CD14-positive monocyte (primary cell): ENCODE measurements at regions not wholly inside any gene's neighbourhood (a gene's known extent, or its start where the extent isn't known, plus 50 kb on each side); places are given as distances from the start of the nearest gene placed in this dataset.

Experiments
- DNase-seq, 3 donors: peaks; one replicate each; pipeline ENCODE4 v3.0.0-alpha.2; 2011 to 2022
- H2AFZ ChIP-seq: 2 replicates; pipeline ENCODE4 v1.6.0; 2012; ENCODE audit warnings: mild to moderate bottlenecking, low read depth, low read length, inconsistent platforms; ENCODE audit not compliant: insufficient read depth, poor library complexity, severe bottlenecking
- H3K27ac ChIP-seq, 2 donors: 1 replicate in 1 of 2; 2 replicates in 1 of 2; pipeline ENCODE4 v1.5.1; 2012 to 2013; ENCODE audit warnings: low read length in 2 of 2, control low read depth in 1 of 2, inconsistent platforms in 1 of 2, low read depth in 1 of 2, mild to moderate bottlenecking in 1 of 2
- H3K27me3 ChIP-seq, 2 donors: one replicate each; pipeline versions ENCODE4 v1.6.0 to v1.6.1; 2011 to 2013; ENCODE audit warnings: low read length in 2 of 2; ENCODE audit not compliant: control insufficient read depth in 2 of 2, insufficient read depth in 2 of 2
- H3K36me3 ChIP-seq, 2 donors: replicated peaks in 1 of 2; 1 replicate in 1 of 2; 2 replicates in 1 of 2; pipeline versions ENCODE4 v1.5.1 to v1.6.1; 2012 to 2013; ENCODE audit warnings: low read length in 2 of 2, control low read depth in 1 of 2, inconsistent platforms in 1 of 2, mild to moderate bottlenecking in 1 of 2; ENCODE audit not compliant: insufficient read depth in 2 of 2, control insufficient read depth in 1 of 2
- H3K4me1 ChIP-seq, 2 donors: 1 replicate in 1 of 2; 2 replicates in 1 of 2; pipeline versions ENCODE4 v1.5.1 to v1.6.1; 2012 to 2013; ENCODE audit warnings: low read length in 2 of 2, control low read depth in 1 of 2, inconsistent platforms in 1 of 2, mild to moderate bottlenecking in 1 of 2, moderate library complexity in 1 of 2; ENCODE audit not compliant: insufficient read depth in 2 of 2, control insufficient read depth in 1 of 2
- H3K4me2 ChIP-seq: replicated peaks from 2 replicates; pipeline ENCODE3; 2012; ENCODE audit warnings: low read length, moderate library complexity, mild to moderate bottlenecking; ENCODE audit not compliant: poor library complexity, severe bottlenecking; ENCODE audit errors: extremely low read depth
- H3K4me3 ChIP-seq, 3 experiments: fragments of 200-600 bp in 1 of 3; sonication (generic) in 1 of 3; replicated peaks in 1 of 3; 1 replicate in 2 of 3; 2 replicates in 1 of 3; pipeline ENCODE4 v1.5.1; 2011 to 2013; ENCODE audit warnings: low read length in 3 of 3, mild to moderate bottlenecking in 3 of 3, control low read depth in 2 of 3, low read depth in 2 of 3, inconsistent platforms in 1 of 3, moderate library complexity in 1 of 3
- H3K79me2 ChIP-seq: 2 replicates; pipeline ENCODE4 v1.6.0; 2012; ENCODE audit warnings: mild to moderate bottlenecking, control low read depth, inconsistent platforms, low read length, moderate library complexity; ENCODE audit not compliant: insufficient read depth
- H3K9ac ChIP-seq: 2 replicates; pipeline ENCODE4 v1.6.0; 2017; ENCODE audit warnings: low read length, mild to moderate bottlenecking; ENCODE audit not compliant: insufficient read depth, poor library complexity, severe bottlenecking
- H3K9me3 ChIP-seq, 2 donors: replicated peaks in 1 of 2; 1 replicate in 1 of 2; 2 replicates in 1 of 2; pipeline versions ENCODE4 v1.5.1 to v1.6.1; 2012 to 2013; ENCODE audit warnings: low read length in 2 of 2, control low read depth in 1 of 2; ENCODE audit not compliant: control insufficient read depth in 1 of 2, insufficient read depth in 1 of 2
- H4K20me1 ChIP-seq: 2 replicates; pipeline ENCODE4 v1.6.0; 2012; ENCODE audit warnings: mild to moderate bottlenecking, low read length, control low read depth, moderate library complexity; ENCODE audit not compliant: insufficient read depth
- H3K27ac Mint-ChIP-seq, 7 donors: one replicate each; pipeline ENCODE4 v1.8.0; 2020; ENCODE audit warnings: mild to moderate bottlenecking in 7 of 7, mixed read lengths in 7 of 7, moderate library complexity in 6 of 7, inconsistent platforms in 2 of 7
- H3K27me3 Mint-ChIP-seq, 3 donors: one replicate each; pipeline ENCODE4 v1.8.0; 2021 to 2022; ENCODE audit warnings: low read depth in 3 of 3, mild to moderate bottlenecking in 3 of 3, mixed read lengths in 3 of 3, moderate library complexity in 3 of 3, inconsistent platforms in 1 of 3
- H3K36me3 Mint-ChIP-seq, 2 donors: one replicate each; pipeline ENCODE4 v1.8.0; 2020; ENCODE audit warnings: mixed read lengths in 2 of 2, inconsistent platforms in 1 of 2, mild to moderate bottlenecking in 1 of 2
- H3K4me1 Mint-ChIP-seq: one replicate; pipeline ENCODE4 v1.8.0; 2020; ENCODE audit warnings: mild to moderate bottlenecking, mixed read lengths
- H3K4me3 Mint-ChIP-seq, 2 donors: one replicate each; pipeline ENCODE4 v1.8.0; 2020; ENCODE audit warnings: mild to moderate bottlenecking in 2 of 2, mixed read lengths in 2 of 2, moderate library complexity in 1 of 2
- H3K9me3 Mint-ChIP-seq, 7 donors: one replicate each; pipeline ENCODE4 v1.8.0; 2020 to 2022; ENCODE audit warnings: mixed read lengths in 7 of 7, mild to moderate bottlenecking in 6 of 7, moderate library complexity in 6 of 7, inconsistent platforms in 2 of 7
- WGBS: methylation state at CpG from one replicate; pipeline ENCODE4 v1.1.5; 2013; ENCODE audit warnings: missing lambda C conversion rate; ENCODE audit not compliant: insufficient coverage; 5-methylcytosine and 5-hydroxymethylcytosine counted together
- intact Hi-C, 2 donors: fragments of 100-400 bp; cut with micrococcal nuclease; formaldehyde crosslinking; loops; one replicate each; pipeline versions ENCODE4 v1.15.0 to v1.15.1; 2023
- TF ChIP-seq, protein P1 (sequence below): fragments of 200-600 bp; IDR thresholded peaks from one replicate; pipeline ENCODE4 v1.8.0; 2022; ENCODE audit warnings: antibody characterized with exemption, mild to moderate bottlenecking

DNA sequence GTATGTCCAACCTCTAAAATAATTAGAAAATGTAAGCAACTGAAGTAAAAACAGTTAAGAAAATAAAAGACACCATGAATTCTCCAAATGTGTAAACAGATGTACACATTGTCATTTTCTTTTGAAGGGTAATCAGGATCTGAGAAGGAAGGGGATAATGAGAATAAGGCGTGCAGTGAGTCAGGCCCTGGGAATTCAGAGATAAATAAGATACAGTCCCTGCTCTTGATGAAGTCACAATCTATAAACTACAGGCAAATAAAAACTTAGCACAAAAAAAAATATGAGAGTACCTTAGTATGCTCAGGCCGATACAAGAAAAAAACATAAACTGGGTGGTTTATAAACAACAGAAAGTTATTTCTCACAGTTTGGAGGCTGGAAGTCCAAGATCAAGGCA, 315.3 kb downstream of the DNAH5 start:
- TF ChIP-seq, protein P1, sequence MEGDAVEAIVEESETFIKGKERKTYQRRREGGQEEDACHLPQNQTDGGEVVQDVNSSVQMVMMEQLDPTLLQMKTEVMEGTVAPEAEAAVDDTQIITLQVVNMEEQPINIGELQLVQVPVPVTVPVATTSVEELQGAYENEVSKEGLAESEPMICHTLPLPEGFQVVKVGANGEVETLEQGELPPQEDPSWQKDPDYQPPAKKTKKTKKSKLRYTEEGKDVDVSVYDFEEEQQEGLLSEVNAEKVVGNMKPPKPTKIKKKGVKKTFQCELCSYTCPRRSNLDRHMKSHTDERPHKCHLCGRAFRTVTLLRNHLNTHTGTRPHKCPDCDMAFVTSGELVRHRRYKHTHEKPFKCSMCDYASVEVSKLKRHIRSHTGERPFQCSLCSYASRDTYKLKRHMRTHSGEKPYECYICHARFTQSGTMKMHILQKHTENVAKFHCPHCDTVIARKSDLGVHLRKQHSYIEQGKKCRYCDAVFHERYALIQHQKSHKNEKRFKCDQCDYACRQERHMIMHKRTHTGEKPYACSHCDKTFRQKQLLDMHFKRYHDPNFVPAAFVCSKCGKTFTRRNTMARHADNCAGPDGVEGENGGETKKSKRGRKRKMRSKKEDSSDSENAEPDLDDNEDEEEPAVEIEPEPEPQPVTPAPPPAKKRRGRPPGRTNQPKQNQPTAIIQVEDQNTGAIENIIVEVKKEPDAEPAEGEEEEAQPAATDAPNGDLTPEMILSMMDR: no peak
- Mint-ChIP-seq H3K27me3 (no peaks in the 10 kb centered on the region), H3K4me3 (no peak overlapping the region), H3K27ac (no peak overlapping the region), H3K4me1 (no peaks in the 10 kb centered on the region), H3K36me3 (no peaks in the 10 kb centered on the region), H3K9me3 (peaks cover 5 to 13% (median 8%) of the 10 kb centered on the region in 7 donors)
- no peak overlapping the region for H3K27ac ChIP-seq
- intact Hi-C loops: no loop called here
- WGBS: 100% methylated on average over 1 of the region's 2 CpGs
- no peak overlapping the region for H3K4me2 ChIP-seq
- no peak overlapping the region for H3K9ac ChIP-seq
- H3K36me3 ChIP-seq: no peaks in the 10 kb centered on the region
- DNase-seq: no peak
- peaks cover 3 to 6% of the 10 kb centered on the region in 2 donors for H3K9me3 ChIP-seq
- no peak overlapping the region for H3K4me3 ChIP-seq
- H3K27me3 ChIP-seq: no peaks in the 10 kb centered on the region
- no peaks in the 10 kb centered on the region for H3K79me2 ChIP-seq
- no peaks in the 10 kb centered on the region for H3K4me1 ChIP-seq
- no peaks in the 10 kb centered on the region for H4K20me1 ChIP-seq
- no peak overlapping the region for H2AFZ ChIP-seq

DNA sequence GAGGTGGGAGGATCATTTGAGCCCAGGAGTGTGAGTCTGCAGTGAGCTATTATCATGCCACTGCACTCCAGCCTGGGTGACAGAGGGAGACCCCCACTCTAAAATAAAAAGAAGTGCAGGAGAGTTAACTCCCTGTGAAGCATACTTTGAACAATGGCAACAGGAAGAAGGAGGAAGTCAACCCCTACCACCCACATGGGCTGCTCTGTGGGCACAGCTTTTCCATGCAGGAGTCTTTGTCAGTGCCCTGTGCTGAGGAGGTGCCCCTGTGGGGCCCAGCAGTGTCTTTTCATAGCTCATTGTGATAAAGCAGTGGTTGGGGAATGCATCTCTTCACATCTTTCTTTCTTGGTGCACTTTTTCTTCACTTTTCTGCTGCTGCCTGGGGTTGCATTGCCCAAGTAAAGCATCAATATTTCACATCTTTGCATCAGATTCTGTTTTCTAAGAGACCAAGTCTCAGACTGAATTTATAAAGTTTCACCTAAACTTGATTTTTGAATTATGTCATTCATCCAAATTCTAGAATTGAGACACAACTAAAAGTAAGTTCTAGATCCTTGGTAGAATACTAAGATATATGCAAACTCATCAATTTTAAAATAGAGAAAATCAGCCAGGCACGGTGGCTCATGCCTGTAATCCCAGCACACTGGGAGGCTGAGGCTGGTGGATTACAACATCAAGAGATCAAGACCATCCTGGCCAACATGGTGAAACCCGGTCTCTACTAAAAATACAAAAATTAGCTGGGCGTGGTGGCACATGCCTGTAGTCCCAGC, 316.6 kb downstream of the DNAH5 start:
- H3K9me3 ChIP-seq: peaks cover 3 to 6% of the 10 kb centered on the region in 2 donors
- intact Hi-C loops: no loop called here
- no peaks in the 10 kb centered on the region for H3K79me2 ChIP-seq
- H3K9me3 Mint-ChIP-seq: peaks cover 5 to 16% (median 8%) of the 10 kb centered on the region in 7 donors
- H3K36me3 ChIP-seq: no peaks in the 10 kb centered on the region
- no peaks in the 10 kb centered on the region for H4K20me1 ChIP-seq
- no peaks in the 10 kb centered on the region for H3K27me3 Mint-ChIP-seq
- no peaks in the 10 kb centered on the region for H3K36me3 Mint-ChIP-seq
- H3K4me2 ChIP-seq: no peak overlapping the region
- H3K27ac Mint-ChIP-seq: no peak overlapping the region
- DNase-seq: no peak
- no peak overlapping the region for H3K4me3 Mint-ChIP-seq
- H3K4me1 ChIP-seq: no peaks in the 10 kb centered on the region
- TF ChIP-seq, protein P1: no peak
- WGBS: 89% methylated on average over 1 of the region's 3 CpGs
- H3K4me1 Mint-ChIP-seq: no peaks in the 10 kb centered on the region
- no peaks in the 10 kb centered on the region for H3K27me3 ChIP-seq
- H2AFZ ChIP-seq: no peak overlapping the region
- no peak overlapping the region for H3K4me3 ChIP-seq
- no peak overlapping the region for H3K27ac ChIP-seq
- H3K9ac ChIP-seq: no peak overlapping the region
